ENCODE measurements at regions not wholly inside any gene's neighbourhood (a gene's known extent, or its start where the extent isn't known, plus 50 kb on each side); places are given as distances from the start of the nearest gene placed in this dataset.
"Not testable (repeated sequence)": the region's sequence is repeated elsewhere in the genome, so short reads cannot be mapped to it uniquely, and the experiment has no call there.

DNA sequence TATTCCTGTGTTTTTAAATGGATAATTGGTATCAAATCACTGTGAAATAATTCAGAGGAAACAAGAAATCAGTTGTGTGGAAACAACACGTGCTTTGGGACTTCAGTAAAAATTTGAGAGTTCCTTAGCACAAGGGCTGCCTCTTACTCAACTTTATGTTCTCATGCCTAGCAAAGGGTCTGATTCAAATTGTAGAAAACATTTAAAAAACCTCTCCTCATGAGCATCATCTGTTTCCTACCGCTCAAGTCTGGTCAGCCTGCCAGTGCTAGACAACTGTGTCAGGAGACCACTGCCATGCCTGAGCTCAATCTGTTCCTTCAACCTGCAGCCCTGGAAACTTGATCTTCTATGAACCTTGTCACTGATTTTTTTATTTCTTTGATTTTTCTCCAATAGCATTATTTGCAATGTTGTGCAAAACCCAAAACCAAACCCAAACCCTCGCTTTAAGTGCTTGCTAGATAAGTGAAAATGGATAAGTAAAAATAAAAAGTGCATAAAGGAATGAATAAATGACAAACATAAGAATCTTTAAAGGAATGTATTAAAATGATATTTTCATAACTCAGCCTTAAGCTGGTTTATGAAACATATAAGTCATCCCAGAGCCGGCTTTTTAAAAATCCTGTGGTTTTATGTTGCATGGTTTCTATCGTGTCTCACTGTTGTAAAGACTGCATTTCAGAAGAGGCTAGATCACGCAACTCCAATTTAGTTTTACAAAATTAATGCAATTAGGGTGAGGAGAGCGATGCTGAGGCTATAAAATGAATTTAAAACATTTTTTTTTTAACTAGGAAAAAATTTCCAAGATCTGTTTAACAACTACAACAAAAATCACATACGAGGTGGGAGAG is 361.2 kb upstream of the PDE3A start:
- Histone ChIP-seq H3K4me2 (ENCODE audit: low read length) (no peak overlapping the region), H3K79me2 (ENCODE audit: low read length) (no peaks in the 10 kb centered on the region), H2AFZ (ENCODE audit: low read depth, low read length) (no peak overlapping the region), H3K9me3 (ENCODE audit: insufficient read depth, low read length) (no peaks in the 10 kb centered on the region), H3K4me3 (ENCODE audit: low read length) (no peak overlapping the region), H3K4me1 (ENCODE audit: low read length) (no peaks in the 10 kb centered on the region), H3K27ac (ENCODE audit: low read length) (no peak overlapping the region), H4K20me1 (ENCODE audit: insufficient read depth, low read length) (no peaks in the 10 kb centered on the region), H3K9ac (ENCODE audit: low read length) (no peak overlapping the region), H3K27me3 (ENCODE audit: low read depth, low read length) (no peaks in the 10 kb centered on the region), H3K36me3 (replicated peaks; ENCODE audit: low read depth, low read length) (no peaks in the 10 kb centered on the region)
- TF ChIP-seq EZH2phosphoT487 (IDR thresholded peaks at IDR 0.05; ENCODE audit: low read depth): no peak
- TF ChIP-seq, protein P1, sequence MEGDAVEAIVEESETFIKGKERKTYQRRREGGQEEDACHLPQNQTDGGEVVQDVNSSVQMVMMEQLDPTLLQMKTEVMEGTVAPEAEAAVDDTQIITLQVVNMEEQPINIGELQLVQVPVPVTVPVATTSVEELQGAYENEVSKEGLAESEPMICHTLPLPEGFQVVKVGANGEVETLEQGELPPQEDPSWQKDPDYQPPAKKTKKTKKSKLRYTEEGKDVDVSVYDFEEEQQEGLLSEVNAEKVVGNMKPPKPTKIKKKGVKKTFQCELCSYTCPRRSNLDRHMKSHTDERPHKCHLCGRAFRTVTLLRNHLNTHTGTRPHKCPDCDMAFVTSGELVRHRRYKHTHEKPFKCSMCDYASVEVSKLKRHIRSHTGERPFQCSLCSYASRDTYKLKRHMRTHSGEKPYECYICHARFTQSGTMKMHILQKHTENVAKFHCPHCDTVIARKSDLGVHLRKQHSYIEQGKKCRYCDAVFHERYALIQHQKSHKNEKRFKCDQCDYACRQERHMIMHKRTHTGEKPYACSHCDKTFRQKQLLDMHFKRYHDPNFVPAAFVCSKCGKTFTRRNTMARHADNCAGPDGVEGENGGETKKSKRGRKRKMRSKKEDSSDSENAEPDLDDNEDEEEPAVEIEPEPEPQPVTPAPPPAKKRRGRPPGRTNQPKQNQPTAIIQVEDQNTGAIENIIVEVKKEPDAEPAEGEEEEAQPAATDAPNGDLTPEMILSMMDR (IDR thresholded peaks at IDR 0.05; ENCODE audit: low read depth, low read length): no peak

DNA sequence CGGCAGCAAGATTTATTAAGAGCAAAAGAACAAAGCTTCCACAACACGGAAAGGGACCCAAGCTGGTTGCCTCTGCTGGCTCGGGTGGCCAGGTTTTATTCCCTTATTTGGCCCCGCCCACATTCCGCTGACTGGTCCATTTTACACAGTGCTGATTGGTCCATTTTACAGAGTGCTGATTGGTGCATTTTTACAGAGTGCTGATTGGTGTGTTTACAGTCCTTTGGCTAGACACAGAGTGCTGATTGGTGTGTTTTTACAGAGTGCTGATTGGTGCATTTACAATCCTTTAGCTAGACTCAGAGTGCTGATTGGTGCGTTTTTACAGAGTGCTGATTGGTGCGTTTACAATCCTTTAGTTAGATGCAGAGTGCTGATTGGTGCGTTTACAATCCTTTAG is 358.4 kb upstream of the PDE3A start:
- not testable (repeated sequence) for H3K9me3 ChIP-seq (ENCODE audit: insufficient read depth, low read length); H3K4me2 ChIP-seq (ENCODE audit: low read length); H3K9ac ChIP-seq (ENCODE audit: low read length); H3K79me2 ChIP-seq (ENCODE audit: low read length); H4K20me1 ChIP-seq (ENCODE audit: insufficient read depth, low read length); H3K4me1 ChIP-seq (ENCODE audit: low read length); H3K27ac ChIP-seq (ENCODE audit: low read length); H2AFZ ChIP-seq (ENCODE audit: low read depth, low read length); H3K27me3 ChIP-seq (ENCODE audit: low read depth, low read length); H3K4me3 ChIP-seq (ENCODE audit: low read length); H3K36me3 ChIP-seq (replicated peaks; ENCODE audit: low read depth, low read length)

GRCh38 chr12:20011200-20011599 is 357.1 kb upstream of the PDE3A start:
- Histone ChIP-seq H2AFZ (ENCODE audit: low read depth, low read length) (no peak overlapping the region), H3K36me3 (replicated peaks; ENCODE audit: low read depth, low read length) (no peaks in the 10 kb centered on the region), H4K20me1 (ENCODE audit: insufficient read depth, low read length) (no peaks in the 10 kb centered on the region), H3K79me2 (ENCODE audit: low read length) (no peaks in the 10 kb centered on the region), H3K4me3 (ENCODE audit: low read length) (no peak overlapping the region), H3K27me3 (ENCODE audit: low read depth, low read length) (no peaks in the 10 kb centered on the region), H3K4me2 (ENCODE audit: low read length) (no peak overlapping the region), H3K9ac (ENCODE audit: low read length) (no peak overlapping the region), H3K27ac (ENCODE audit: low read length) (no peak overlapping the region), H3K9me3 (ENCODE audit: insufficient read depth, low read length) (no peaks in the 10 kb centered on the region), H3K4me1 (ENCODE audit: low read length) (no peaks in the 10 kb centered on the region)
- TF ChIP-seq, protein P1 (IDR thresholded peaks at IDR 0.05; ENCODE audit: low read depth, low read length): no peak
- TF ChIP-seq EZH2phosphoT487 (IDR thresholded peaks at IDR 0.05; ENCODE audit: low read depth): no peak

DNA sequence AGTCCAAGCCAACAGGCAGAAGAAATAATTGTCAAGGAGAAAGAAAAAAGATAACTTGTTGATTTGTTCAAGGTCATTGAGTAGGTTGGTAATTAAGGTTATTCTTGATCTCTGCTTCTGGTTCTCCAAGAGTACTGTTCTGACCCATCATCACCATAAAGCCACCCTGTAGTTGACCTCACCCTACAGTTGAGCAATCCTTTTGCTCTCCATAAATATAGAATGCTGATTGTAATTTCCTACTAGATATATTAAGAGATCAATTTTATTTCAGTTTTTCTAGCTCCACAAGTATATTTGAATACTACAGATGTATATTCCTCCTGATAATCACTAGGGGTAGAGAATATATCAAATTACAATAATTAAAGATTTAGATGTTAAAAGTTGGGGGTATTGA is 350.5 kb upstream of the PDE3A start:
- no peaks in the 10 kb centered on the region for H3K9me3 ChIP-seq (ENCODE audit: insufficient read depth, low read length)
- H3K27ac ChIP-seq (ENCODE audit: low read length): no peak overlapping the region
- TF ChIP-seq, protein P1 (IDR thresholded peaks at IDR 0.05; ENCODE audit: low read depth, low read length): no peak
- TF ChIP-seq EZH2phosphoT487 (IDR thresholded peaks at IDR 0.05; ENCODE audit: low read depth): no peak
- H4K20me1 ChIP-seq (ENCODE audit: insufficient read depth, low read length): no peaks in the 10 kb centered on the region
- no peaks in the 10 kb centered on the region for H3K36me3 ChIP-seq (replicated peaks; ENCODE audit: low read depth, low read length)
- H3K79me2 ChIP-seq (ENCODE audit: low read length): no peaks in the 10 kb centered on the region
- no peak overlapping the region for H2AFZ ChIP-seq (ENCODE audit: low read depth, low read length)
- H3K9ac ChIP-seq (ENCODE audit: low read length): no peak overlapping the region
- H3K4me2 ChIP-seq (ENCODE audit: low read length): no peak overlapping the region
- no peaks in the 10 kb centered on the region for H3K4me1 ChIP-seq (ENCODE audit: low read length)
- H3K27me3 ChIP-seq (ENCODE audit: low read depth, low read length): no peaks in the 10 kb centered on the region
- no peak overlapping the region for H3K4me3 ChIP-seq (ENCODE audit: low read length)

Measured in OCI-LY3 (cell line).